Tibial nerve (tissue), 3 donors: ENCODE measurements at regions not wholly inside any gene's neighbourhood (a gene's known extent, or its start where the extent isn't known, plus 50 kb on each side); places are given as distances from the start of the nearest gene placed in this dataset.

Source experiments
- POLR2A ChIP-seq, 2 donors: fragments of 450-650 bp; IDR thresholded peaks; one replicate each; pipeline ENCODE4 v1.6.1; 2017; ENCODE audit warnings: antibody characterized with exemption in 2 of 2, mild to moderate bottlenecking in 2 of 2, moderate library complexity in 2 of 2
- TF ChIP-seq, protein P1 (sequence below), 5 experiments: fragments of 200-600 bp in 3 of 5; fragments of 450-650 bp in 2 of 5; sonication (generic) in 3 of 5; IDR thresholded peaks; one replicate each; pipeline ENCODE4 v1.5.1; 2016 to 2019; ENCODE audit warnings: antibody characterized with exemption in 5 of 5, mild to moderate bottlenecking in 3 of 5, moderate library complexity in 2 of 5

DNA sequence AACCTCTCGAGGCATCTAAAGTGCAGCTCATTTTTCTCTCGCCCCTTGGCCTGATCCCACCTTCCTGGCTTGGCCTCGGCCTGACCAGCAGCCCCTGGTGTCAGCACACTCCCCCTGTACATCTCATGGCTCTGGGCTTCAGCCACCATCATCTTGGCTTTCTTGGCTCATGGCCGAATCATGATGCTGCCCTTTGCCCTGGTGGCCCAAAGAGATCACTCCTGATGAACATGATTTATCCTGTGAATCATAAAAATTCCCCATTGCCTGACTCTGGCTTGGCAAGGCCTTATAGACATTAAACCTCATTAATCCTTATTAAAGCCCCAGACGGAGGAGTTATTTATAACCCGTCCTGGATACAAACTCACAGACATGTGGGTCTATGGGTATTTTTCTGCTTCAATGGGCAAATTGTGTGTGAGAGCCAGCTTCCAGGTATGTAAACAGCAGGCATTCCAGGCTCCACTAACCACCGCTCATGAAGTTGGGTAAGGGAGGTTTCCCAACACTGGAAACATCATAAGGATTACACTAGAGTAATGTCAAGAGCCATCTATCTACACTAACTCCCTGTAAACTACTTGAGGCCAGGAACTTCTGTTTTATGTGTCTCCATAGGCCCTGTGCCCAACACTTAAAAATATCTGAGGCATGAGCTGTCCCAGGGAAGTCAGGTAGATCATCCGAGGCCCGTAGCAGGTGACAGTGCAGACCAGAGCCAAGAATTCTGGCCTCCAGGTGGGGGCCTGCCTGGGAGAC, 171.2 kb downstream of the TTC8 start:
- TF ChIP-seq, protein P1, sequence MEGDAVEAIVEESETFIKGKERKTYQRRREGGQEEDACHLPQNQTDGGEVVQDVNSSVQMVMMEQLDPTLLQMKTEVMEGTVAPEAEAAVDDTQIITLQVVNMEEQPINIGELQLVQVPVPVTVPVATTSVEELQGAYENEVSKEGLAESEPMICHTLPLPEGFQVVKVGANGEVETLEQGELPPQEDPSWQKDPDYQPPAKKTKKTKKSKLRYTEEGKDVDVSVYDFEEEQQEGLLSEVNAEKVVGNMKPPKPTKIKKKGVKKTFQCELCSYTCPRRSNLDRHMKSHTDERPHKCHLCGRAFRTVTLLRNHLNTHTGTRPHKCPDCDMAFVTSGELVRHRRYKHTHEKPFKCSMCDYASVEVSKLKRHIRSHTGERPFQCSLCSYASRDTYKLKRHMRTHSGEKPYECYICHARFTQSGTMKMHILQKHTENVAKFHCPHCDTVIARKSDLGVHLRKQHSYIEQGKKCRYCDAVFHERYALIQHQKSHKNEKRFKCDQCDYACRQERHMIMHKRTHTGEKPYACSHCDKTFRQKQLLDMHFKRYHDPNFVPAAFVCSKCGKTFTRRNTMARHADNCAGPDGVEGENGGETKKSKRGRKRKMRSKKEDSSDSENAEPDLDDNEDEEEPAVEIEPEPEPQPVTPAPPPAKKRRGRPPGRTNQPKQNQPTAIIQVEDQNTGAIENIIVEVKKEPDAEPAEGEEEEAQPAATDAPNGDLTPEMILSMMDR (IDR thresholded peaks at IDR 0.05), result no peak
- no peak for TF ChIP-seq POLR2A (IDR thresholded peaks at IDR 0.05)
